Right atrium auricular region (tissue), 2 donors: ENCODE measurements at regions not wholly inside any gene's neighbourhood (a gene's known extent, or its start where the extent isn't known, plus 50 kb on each side); places are given as distances from the start of the nearest gene placed in this dataset.
"Not testable (repeated sequence)": the region's sequence is repeated elsewhere in the genome, so short reads cannot be mapped to it uniquely, and the experiment has no call there.

Experiments used
- DNase-seq: peaks from one replicate; pipeline ENCODE4 v3.0.0-alpha.2; 2019; ENCODE audit warnings: low spot score
- H3K27ac ChIP-seq, 2 donors: fragments of 200-600 bp; sonication (generic); 1 replicate in 1 of 2; 2 replicates in 1 of 2; pipeline ENCODE4 v1.5.1; 2016 to 2019
- H3K27me3 ChIP-seq, 2 donors: fragments of 200-600 bp; sonication (generic); one replicate each; pipeline versions ENCODE4 v1.5.1 to v1.6.0; 2017 to 2019
- H3K36me3 ChIP-seq: fragments of 200-600 bp; sonication (generic); one replicate; pipeline ENCODE4 v1.5.1; 2016
- H3K4me1 ChIP-seq, 2 donors: fragments of 200-600 bp; sonication (generic); one replicate each; pipeline versions ENCODE4 v1.5.1 to v1.6.0; 2017 to 2019
- H3K4me3 ChIP-seq, 2 donors: fragments of 200-600 bp; sonication (generic); 1 replicate in 1 of 2; 2 replicates in 1 of 2; pipeline ENCODE4 v1.5.1; 2017 to 2019; ENCODE audit warnings: mild to moderate bottlenecking in 1 of 2, moderate library complexity in 1 of 2
- H3K9me3 ChIP-seq, 2 donors: fragments of 200-600 bp; sonication (generic); one replicate each; pipeline ENCODE4 v1.5.1; 2019
- CTCF ChIP-seq, 2 donors: fragments of 200-600 bp; sonication (generic); IDR thresholded peaks; one replicate each; pipeline ENCODE4 v1.5.1; 2019; ENCODE audit warnings: antibody characterized with exemption in 2 of 2

- no peaks in the 10 kb centered on the region for H3K27me3 ChIP-seq
- H3K27ac ChIP-seq = no peak overlapping the region
- no peaks in the 10 kb centered on the region for H3K4me1 ChIP-seq
- no peak for DNase-seq
- no peaks in the 10 kb centered on the region for H3K36me3 ChIP-seq
- no peak for TF ChIP-seq CTCF (IDR thresholded peaks at IDR 0.05)
- H3K9me3 ChIP-seq = no peaks in the 10 kb centered on the region
- no peak overlapping the region for H3K4me3 ChIP-seq
Measured at GRCh38 chr9:21624675-21625644, 142.8 kb upstream of the IFNE start.

- Histone ChIP-seq H3K27ac (no peak overlapping the region), H3K4me1 (no peaks in the 10 kb centered on the region), H3K4me3 (no peak overlapping the region), H3K27me3 (no peaks in the 10 kb centered on the region), H3K9me3 (no peaks in the 10 kb centered on the region), H3K36me3 (no peaks in the 10 kb centered on the region)
- no peak for DNase-seq
- no peak for TF ChIP-seq CTCF (IDR thresholded peaks at IDR 0.05)
Measured at GRCh38 chr9:21626493-21626892, 144.4 kb upstream of the IFNE start.

GRCh38 chr9:21628954-21629353, 146.8 kb upstream of the IFNE start:
- H3K27me3 ChIP-seq, H3K27ac ChIP-seq, H3K9me3 ChIP-seq, H3K36me3 ChIP-seq, H3K4me3 ChIP-seq, H3K4me1 ChIP-seq, DNase-seq: not testable (repeated sequence)

GRCh38 chr9:21634951-21635350, 152.8 kb upstream of the IFNE start:
- Histone ChIP-seq H3K27me3 (no peaks in the 10 kb centered on the region), H3K4me3 (no peak overlapping the region), H3K36me3 (no peaks in the 10 kb centered on the region), H3K9me3 (no peaks in the 10 kb centered on the region), H3K27ac (no peak overlapping the region), H3K4me1 (no peaks in the 10 kb centered on the region)
- no peak for TF ChIP-seq CTCF (IDR thresholded peaks at IDR 0.05)
- DNase-seq = no peak

GRCh38 chr9:21638104-21638503, 156.0 kb upstream of the IFNE start:
- Histone ChIP-seq H3K27ac (no peak overlapping the region), H3K27me3 (no peaks in the 10 kb centered on the region), H3K4me3 (no peak overlapping the region), H3K36me3 (no peaks in the 10 kb centered on the region), H3K9me3 (peaks cover 0 to 6% of the 10 kb centered on the region in 2 donors), H3K4me1 (no peaks in the 10 kb centered on the region)
- no peak for TF ChIP-seq CTCF (IDR thresholded peaks at IDR 0.05)
- DNase-seq = no peak

GRCh38 chr9:21653091-21653490, 149.3 kb upstream of the MTAP start:
- Histone ChIP-seq H3K27me3 (no peaks in the 10 kb centered on the region), H3K9me3 (peaks cover 0 to 6% of the 10 kb centered on the region in 2 donors), H3K27ac (no peak overlapping the region), H3K4me1 (no peaks in the 10 kb centered on the region), H3K4me3 (no peak overlapping the region), H3K36me3 (no peaks in the 10 kb centered on the region)
- TF ChIP-seq CTCF (IDR thresholded peaks at IDR 0.05) = no peak
- DNase-seq = no peak
